ENCODE measurements at regions not wholly inside any gene's neighbourhood (a gene's known extent, or its start where the extent isn't known, plus 50 kb on each side); places are given as distances from the start of the nearest gene placed in this dataset.

DNA sequence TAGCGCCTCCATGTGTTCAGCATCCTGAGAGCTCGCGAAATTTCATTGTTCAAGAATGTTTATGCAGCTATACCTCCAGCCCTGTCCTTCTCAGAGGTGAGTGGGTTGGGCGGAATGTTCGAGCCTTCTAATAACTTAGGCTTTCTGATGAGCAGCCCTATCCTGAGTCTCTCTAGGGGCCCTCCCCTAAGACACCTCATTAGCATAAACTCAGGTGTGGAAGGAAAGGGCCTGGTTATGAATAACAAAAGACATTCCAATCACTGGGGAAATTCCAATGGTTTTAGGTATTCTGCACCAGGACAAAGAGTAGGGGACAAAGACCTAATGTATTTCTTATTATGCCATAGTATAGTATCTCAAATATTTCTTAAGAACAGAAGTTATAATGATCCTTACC lies 138.1 kb upstream of the PDZRN3 start:
- TF ChIP-seq, protein P1, sequence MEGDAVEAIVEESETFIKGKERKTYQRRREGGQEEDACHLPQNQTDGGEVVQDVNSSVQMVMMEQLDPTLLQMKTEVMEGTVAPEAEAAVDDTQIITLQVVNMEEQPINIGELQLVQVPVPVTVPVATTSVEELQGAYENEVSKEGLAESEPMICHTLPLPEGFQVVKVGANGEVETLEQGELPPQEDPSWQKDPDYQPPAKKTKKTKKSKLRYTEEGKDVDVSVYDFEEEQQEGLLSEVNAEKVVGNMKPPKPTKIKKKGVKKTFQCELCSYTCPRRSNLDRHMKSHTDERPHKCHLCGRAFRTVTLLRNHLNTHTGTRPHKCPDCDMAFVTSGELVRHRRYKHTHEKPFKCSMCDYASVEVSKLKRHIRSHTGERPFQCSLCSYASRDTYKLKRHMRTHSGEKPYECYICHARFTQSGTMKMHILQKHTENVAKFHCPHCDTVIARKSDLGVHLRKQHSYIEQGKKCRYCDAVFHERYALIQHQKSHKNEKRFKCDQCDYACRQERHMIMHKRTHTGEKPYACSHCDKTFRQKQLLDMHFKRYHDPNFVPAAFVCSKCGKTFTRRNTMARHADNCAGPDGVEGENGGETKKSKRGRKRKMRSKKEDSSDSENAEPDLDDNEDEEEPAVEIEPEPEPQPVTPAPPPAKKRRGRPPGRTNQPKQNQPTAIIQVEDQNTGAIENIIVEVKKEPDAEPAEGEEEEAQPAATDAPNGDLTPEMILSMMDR (IDR thresholded peaks at IDR 0.05) = no peak
- TF ChIP-seq POLR2A (IDR thresholded peaks at IDR 0.05) = no peak

All from tibial nerve (tissue), 3 donors.